GM18909 (cell line): ENCODE measurements at regions not wholly inside any gene's neighbourhood (a gene's known extent, or its start where the extent isn't known, plus 50 kb on each side); places are given as distances from the start of the nearest gene placed in this dataset.
"Not testable (repeated sequence)": the region's sequence is repeated elsewhere in the genome, so short reads cannot be mapped to it uniquely, and the experiment has no call there.

Experiments used
- ATAC-seq: cut with Tn5 transposase; IDR thresholded peaks from one replicate; pipeline ENCODE4 v1.9.1; 2021; ENCODE audit warnings: mild to moderate bottlenecking; ENCODE audit not compliant: unreplicated experiment, poor library complexity

- no peak for ATAC-seq
These were observed 1131.0 kb upstream of the GOT2 start for GRCh38 chr16:59864981-59865666.

- no peak for ATAC-seq
These were observed 1125.7 kb upstream of the GOT2 start for GRCh38 chr16:59859676-59860402.

GRCh38 chr16:59854846-59855439 is 1120.8 kb upstream of the GOT2 start:
- no peak for ATAC-seq

- ATAC-seq: no peak
These were observed 1115.6 kb upstream of the GOT2 start for GRCh38 chr16:59849716-59850115.

GRCh38 chr16:59848296-59848695 is 1114.2 kb upstream of the GOT2 start:
- no peak for ATAC-seq

- no peak for ATAC-seq
These were observed 1106.1 kb upstream of the GOT2 start for GRCh38 chr16:59840169-59840568.

GRCh38 chr16:59826767-59827166 is 1092.7 kb upstream of the GOT2 start:
- no peak for ATAC-seq

- not testable (repeated sequence) for ATAC-seq
These were observed 1075.4 kb upstream of the GOT2 start for GRCh38 chr16:59809488-59809887.

- ATAC-seq: no peak
These were observed 1049.1 kb upstream of the GOT2 start for GRCh38 chr16:59783191-59783590.

GRCh38 chr16:59773330-59773729 is 1039.2 kb upstream of the GOT2 start:
- no peak for ATAC-seq

GRCh38 chr16:59759296-59759695 is 1025.2 kb upstream of the GOT2 start:
- ATAC-seq: no peak

- no peak for ATAC-seq
These were observed 1024.7 kb upstream of the GOT2 start for GRCh38 chr16:59758848-59759247.

- ATAC-seq: no peak
These were observed 1020.7 kb upstream of the GOT2 start for GRCh38 chr16:59754854-59755253.

- no peak for ATAC-seq
These were observed 1015.7 kb upstream of the GOT2 start for GRCh38 chr16:59749662-59750336.

GRCh38 chr16:59748531-59748930 is 1014.4 kb upstream of the GOT2 start:
- ATAC-seq: no peak

- ATAC-seq: no peak
These were observed 1009.4 kb upstream of the GOT2 start for GRCh38 chr16:59743504-59743903.

- ATAC-seq: no peak
These were observed 1006.7 kb upstream of the GOT2 start for GRCh38 chr16:59740858-59741257.

- ATAC-seq: no peak
These were observed 1003.2 kb upstream of the GOT2 start for GRCh38 chr16:59737274-59737673.

GRCh38 chr16:59733321-59733720 is 999.2 kb upstream of the GOT2 start:
- ATAC-seq: no peak

- no peak for ATAC-seq
These were observed 995.5 kb upstream of the GOT2 start for GRCh38 chr16:59729613-59730012.

GRCh38 chr16:59719121-59719520 is 985.0 kb upstream of the GOT2 start:
- ATAC-seq: no peak
